ENCODE measurements at regions not wholly inside any gene's neighbourhood (a gene's known extent, or its start where the extent isn't known, plus 50 kb on each side); places are given as distances from the start of the nearest gene placed in this dataset.

DNA sequence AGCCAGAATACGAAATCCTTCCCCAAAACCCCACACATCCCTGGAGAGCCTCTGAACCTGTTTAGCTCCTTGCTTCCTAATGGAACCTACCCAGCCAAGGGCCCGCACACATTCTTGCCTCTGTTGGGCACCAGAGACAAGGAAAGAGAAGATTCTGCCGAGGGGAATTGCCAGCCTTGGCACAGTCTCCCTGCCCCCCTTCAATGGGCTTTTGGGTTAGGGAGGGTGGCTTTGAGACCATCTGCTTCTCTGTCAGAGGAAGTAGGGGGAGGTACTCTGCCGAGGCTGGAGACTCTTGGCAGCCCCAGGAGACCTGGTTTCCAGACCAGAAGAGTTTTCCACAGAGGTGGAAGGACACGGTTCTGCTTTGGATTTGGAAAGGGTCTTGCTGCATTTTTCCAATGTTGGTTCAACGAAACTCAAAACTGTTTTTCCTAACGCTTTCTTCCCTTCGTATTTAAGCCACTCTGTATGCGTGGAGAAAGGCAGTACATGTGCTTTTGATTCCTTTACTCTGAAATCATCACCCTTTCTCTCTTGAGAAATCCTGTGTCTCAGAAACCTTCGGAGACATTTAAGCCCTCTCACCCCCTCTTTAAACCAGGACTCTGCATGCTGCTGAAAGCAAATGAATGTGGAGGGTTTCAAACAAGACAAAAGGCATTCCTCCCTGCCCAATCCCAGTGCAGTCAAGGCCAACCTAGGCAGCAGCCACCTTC, 78.8 kb upstream of the PRR23C start:
- no peak overlapping the region for H3K27ac Mint-ChIP-seq
- H3K27me3 Mint-ChIP-seq (ENCODE audit: low read depth), result no peaks in the 10 kb centered on the region
- ChIA-PET CTCF (interaction anchor here (1.0 to 1.7 kb wide), 3 partner anchors 11 to 203 kb away, joined by 3 to 7 read pairs (median 3); no protein-coding TSS in a partner anchor), POLR2A (no interaction called here)
- H3K9me3 Mint-ChIP-seq, result no peaks in the 10 kb centered on the region
- no peak for ATAC-seq
- no peak for DNase-seq (ENCODE audit: low spot score)
- no peaks in the 10 kb centered on the region for H3K36me3 Mint-ChIP-seq
- H3K4me1 Mint-ChIP-seq, result peaks cover 3% of the 10 kb centered on the region; the same call in 1 of the 2 replicates
- no peak overlapping the region for H3K4me3 Mint-ChIP-seq
- TF ChIP-seq ETV6 (CRISPR knock-in tag; IDR thresholded peaks at IDR 0.05) (no peak), JUN (CRISPR knock-in tag; IDR thresholded peaks at IDR 0.05) (no peak), ZNF317 (CRISPR knock-in tag; IDR thresholded peaks at IDR 0.05; ENCODE audit: borderline replicate concordance, low read depth) (no peak), ZNF232 (CRISPR knock-in tag; IDR thresholded peaks at IDR 0.05) (no peak), ATF1 (CRISPR knock-in tag; IDR thresholded peaks at IDR 0.05) (no peak), ELF4 (CRISPR knock-in tag; IDR thresholded peaks at IDR 0.05; ENCODE audit: low read depth) (no peak), SP1 (CRISPR knock-in tag; conservative IDR thresholded peaks at IDR 0.05) (no peak), PRRX2 (CRISPR knock-in tag; IDR thresholded peaks at IDR 0.05) (no peak), GRHL2 (CRISPR knock-in tag; IDR thresholded peaks at IDR 0.05; ENCODE audit: insufficient replicate concordance, severe bottlenecking) (no peak)
- TF ChIP-seq, protein P1, sequence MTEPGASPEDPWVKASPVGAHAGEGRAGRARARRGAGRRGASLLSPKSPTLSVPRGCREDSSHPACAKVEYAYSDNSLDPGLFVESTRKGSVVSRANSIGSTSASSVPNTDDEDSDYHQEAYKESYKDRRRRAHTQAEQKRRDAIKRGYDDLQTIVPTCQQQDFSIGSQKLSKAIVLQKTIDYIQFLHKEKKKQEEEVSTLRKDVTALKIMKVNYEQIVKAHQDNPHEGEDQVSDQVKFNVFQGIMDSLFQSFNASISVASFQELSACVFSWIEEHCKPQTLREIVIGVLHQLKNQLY (CRISPR knock-in tag; IDR thresholded peaks at IDR 0.05), result no peak
- TF ChIP-seq, protein P2, sequence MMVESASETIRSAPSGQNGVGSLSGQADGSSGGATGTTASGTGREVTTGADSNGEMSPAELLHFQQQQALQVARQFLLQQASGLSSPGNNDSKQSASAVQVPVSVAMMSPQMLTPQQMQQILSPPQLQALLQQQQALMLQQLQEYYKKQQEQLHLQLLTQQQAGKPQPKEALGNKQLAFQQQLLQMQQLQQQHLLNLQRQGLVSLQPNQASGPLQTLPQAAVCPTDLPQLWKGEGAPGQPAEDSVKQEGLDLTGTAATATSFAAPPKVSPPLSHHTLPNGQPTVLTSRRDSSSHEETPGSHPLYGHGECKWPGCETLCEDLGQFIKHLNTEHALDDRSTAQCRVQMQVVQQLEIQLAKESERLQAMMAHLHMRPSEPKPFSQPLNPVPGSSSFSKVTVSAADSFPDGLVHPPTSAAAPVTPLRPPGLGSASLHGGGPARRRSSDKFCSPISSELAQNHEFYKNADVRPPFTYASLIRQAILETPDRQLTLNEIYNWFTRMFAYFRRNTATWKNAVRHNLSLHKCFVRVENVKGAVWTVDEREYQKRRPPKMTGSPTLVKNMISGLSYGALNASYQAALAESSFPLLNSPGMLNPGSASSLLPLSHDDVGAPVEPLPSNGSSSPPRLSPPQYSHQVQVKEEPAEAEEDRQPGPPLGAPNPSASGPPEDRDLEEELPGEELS (CRISPR knock-in tag; IDR thresholded peaks at IDR 0.05), result no peak
- TF ChIP-seq, protein P3, sequence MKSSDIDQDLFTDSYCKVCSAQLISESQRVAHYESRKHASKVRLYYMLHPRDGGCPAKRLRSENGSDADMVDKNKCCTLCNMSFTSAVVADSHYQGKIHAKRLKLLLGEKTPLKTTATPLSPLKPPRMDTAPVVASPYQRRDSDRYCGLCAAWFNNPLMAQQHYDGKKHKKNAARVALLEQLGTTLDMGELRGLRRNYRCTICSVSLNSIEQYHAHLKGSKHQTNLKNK (CRISPR knock-in tag; IDR thresholded peaks at IDR 0.05), result no peak

DNA sequence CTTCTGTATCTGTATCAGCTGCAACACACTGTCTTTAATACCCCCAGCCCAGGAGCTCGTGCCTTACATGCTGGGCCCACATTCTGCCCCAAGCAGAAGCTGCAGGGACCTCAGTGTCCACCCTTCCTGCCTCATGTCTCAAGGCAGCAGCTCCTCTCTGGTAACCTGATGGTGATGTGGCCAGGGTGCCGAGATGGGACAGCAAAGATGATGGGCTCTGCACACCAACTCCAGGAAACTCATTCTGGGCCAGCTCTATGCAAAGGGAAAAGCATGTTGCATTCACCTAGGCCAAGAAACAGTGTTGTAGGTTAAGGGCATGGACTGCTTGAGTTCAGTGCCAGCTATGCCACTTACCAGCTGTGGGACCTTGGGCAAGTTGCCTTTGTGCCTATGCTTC, 79.5 kb upstream of the PRR23C start:
- CTCF ChIA-PET, result interaction anchor here (1.0 to 1.7 kb wide), 2 partner anchors 12 to 144 kb away, joined by 3 to 7 read pairs; no protein-coding TSS in a partner anchor
- TF ChIP-seq, protein P4, sequence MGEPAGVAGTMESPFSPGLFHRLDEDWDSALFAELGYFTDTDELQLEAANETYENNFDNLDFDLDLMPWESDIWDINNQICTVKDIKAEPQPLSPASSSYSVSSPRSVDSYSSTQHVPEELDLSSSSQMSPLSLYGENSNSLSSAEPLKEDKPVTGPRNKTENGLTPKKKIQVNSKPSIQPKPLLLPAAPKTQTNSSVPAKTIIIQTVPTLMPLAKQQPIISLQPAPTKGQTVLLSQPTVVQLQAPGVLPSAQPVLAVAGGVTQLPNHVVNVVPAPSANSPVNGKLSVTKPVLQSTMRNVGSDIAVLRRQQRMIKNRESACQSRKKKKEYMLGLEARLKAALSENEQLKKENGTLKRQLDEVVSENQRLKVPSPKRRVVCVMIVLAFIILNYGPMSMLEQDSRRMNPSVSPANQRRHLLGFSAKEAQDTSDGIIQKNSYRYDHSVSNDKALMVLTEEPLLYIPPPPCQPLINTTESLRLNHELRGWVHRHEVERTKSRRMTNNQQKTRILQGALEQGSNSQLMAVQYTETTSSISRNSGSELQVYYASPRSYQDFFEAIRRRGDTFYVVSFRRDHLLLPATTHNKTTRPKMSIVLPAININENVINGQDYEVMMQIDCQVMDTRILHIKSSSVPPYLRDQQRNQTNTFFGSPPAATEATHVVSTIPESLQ (CRISPR knock-in tag; IDR thresholded peaks at IDR 0.05), result no peak
- TF ChIP-seq ZBTB21 (CRISPR knock-in tag; IDR thresholded peaks at IDR 0.05; ENCODE audit: borderline replicate concordance), result no peak
- TF ChIP-seq, protein P5, sequence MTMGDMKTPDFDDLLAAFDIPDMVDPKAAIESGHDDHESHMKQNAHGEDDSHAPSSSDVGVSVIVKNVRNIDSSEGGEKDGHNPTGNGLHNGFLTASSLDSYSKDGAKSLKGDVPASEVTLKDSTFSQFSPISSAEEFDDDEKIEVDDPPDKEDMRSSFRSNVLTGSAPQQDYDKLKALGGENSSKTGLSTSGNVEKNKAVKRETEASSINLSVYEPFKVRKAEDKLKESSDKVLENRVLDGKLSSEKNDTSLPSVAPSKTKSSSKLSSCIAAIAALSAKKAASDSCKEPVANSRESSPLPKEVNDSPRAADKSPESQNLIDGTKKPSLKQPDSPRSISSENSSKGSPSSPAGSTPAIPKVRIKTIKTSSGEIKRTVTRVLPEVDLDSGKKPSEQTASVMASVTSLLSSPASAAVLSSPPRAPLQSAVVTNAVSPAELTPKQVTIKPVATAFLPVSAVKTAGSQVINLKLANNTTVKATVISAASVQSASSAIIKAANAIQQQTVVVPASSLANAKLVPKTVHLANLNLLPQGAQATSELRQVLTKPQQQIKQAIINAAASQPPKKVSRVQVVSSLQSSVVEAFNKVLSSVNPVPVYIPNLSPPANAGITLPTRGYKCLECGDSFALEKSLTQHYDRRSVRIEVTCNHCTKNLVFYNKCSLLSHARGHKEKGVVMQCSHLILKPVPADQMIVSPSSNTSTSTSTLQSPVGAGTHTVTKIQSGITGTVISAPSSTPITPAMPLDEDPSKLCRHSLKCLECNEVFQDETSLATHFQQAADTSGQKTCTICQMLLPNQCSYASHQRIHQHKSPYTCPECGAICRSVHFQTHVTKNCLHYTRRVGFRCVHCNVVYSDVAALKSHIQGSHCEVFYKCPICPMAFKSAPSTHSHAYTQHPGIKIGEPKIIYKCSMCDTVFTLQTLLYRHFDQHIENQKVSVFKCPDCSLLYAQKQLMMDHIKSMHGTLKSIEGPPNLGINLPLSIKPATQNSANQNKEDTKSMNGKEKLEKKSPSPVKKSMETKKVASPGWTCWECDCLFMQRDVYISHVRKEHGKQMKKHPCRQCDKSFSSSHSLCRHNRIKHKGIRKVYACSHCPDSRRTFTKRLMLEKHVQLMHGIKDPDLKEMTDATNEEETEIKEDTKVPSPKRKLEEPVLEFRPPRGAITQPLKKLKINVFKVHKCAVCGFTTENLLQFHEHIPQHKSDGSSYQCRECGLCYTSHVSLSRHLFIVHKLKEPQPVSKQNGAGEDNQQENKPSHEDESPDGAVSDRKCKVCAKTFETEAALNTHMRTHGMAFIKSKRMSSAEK (CRISPR knock-in tag; IDR thresholded peaks at IDR 0.05; ENCODE audit: borderline replicate concordance), result no peak
- no peak for TF ChIP-seq SMAD3 (CRISPR knock-in tag; IDR thresholded peaks at IDR 0.05; ENCODE audit: borderline replicate concordance)
- TF ChIP-seq, protein P6, sequence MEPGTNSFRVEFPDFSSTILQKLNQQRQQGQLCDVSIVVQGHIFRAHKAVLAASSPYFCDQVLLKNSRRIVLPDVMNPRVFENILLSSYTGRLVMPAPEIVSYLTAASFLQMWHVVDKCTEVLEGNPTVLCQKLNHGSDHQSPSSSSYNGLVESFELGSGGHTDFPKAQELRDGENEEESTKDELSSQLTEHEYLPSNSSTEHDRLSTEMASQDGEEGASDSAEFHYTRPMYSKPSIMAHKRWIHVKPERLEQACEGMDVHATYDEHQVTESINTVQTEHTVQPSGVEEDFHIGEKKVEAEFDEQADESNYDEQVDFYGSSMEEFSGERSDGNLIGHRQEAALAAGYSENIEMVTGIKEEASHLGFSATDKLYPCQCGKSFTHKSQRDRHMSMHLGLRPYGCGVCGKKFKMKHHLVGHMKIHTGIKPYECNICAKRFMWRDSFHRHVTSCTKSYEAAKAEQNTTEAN (CRISPR knock-in tag; IDR thresholded peaks at IDR 0.05), result no peak
- TF ChIP-seq, protein P7, sequence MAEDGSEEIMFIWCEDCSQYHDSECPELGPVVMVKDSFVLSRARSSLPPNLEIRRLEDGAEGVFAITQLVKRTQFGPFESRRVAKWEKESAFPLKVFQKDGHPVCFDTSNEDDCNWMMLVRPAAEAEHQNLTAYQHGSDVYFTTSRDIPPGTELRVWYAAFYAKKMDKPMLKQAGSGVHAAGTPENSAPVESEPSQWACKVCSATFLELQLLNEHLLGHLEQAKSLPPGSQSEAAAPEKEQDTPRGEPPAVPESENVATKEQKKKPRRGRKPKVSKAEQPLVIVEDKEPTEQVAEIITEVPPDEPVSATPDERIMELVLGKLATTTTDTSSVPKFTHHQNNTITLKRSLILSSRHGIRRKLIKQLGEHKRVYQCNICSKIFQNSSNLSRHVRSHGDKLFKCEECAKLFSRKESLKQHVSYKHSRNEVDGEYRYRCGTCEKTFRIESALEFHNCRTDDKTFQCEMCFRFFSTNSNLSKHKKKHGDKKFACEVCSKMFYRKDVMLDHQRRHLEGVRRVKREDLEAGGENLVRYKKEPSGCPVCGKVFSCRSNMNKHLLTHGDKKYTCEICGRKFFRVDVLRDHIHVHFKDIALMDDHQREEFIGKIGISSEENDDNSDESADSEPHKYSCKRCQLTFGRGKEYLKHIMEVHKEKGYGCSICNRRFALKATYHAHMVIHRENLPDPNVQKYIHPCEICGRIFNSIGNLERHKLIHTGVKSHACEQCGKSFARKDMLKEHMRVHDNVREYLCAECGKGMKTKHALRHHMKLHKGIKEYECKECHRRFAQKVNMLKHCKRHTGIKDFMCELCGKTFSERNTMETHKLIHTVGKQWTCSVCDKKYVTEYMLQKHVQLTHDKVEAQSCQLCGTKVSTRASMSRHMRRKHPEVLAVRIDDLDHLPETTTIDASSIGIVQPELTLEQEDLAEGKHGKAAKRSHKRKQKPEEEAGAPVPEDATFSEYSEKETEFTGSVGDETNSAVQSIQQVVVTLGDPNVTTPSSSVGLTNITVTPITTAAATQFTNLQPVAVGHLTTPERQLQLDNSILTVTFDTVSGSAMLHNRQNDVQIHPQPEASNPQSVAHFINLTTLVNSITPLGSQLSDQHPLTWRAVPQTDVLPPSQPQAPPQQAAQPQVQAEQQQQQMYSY (CRISPR knock-in tag; IDR thresholded peaks at IDR 0.05), result no peak
- no peak for TF ChIP-seq CBFB (CRISPR knock-in tag; IDR thresholded peaks at IDR 0.05; ENCODE audit: low read depth)

More for the DNA sequence above, 79.5 kb upstream of the PRR23C start:
- POLR2A ChIA-PET, result no interaction called here
- Mint-ChIP-seq H3K27me3 (ENCODE audit: low read depth) (no peaks in the 10 kb centered on the region), H3K4me3 (no peak overlapping the region), H3K27ac (no peak overlapping the region), H3K4me1 (peaks cover 3% of the 10 kb centered on the region; the same call in 1 of the 2 replicates), H3K36me3 (no peaks in the 10 kb centered on the region), H3K9me3 (no peaks in the 10 kb centered on the region)
- ATAC-seq (no peak), DNase-seq (ENCODE audit: low spot score) (no peak)

All from WTC11 (cell line).